NCI-H345 treated with DMSO at 0.1 percent for 48 hours (cell line): ENCODE measurements at regions not wholly inside any gene's neighbourhood (a gene's known extent, or its start where the extent isn't known, plus 50 kb on each side); places are given as distances from the start of the nearest gene placed in this dataset.

ENCODE experiments used
- DNase-seq: peaks from one replicate; lab custom pipeline; 2025; ENCODE audit not compliant: unreplicated experiment; lab: John Stamatoyannopoulos, UW

- DNase-seq: no peak
Observed at GRCh38 chr18:56038171-56039030, 450.4 kb upstream of the TCF4 start.

GRCh38 chr18:56036741-56037140 is 448.7 kb upstream of the TCF4 start:
- DNase-seq: no peak

GRCh38 chr18:56035546-56035945 is 447.6 kb upstream of the TCF4 start:
- DNase-seq: no peak

- DNase-seq: no peak
Observed at GRCh38 chr18:56034949-56035348, 447.0 kb upstream of the TCF4 start.

- DNase-seq: no peak
Observed at GRCh38 chr18:56030060-56030459, 442.1 kb upstream of the TCF4 start.

GRCh38 chr18:56028514-56028913 is 440.5 kb upstream of the TCF4 start:
- no peak for DNase-seq

GRCh38 chr18:56026509-56026908 is 438.5 kb upstream of the TCF4 start:
- DNase-seq: no peak

GRCh38 chr18:56021809-56022195 is 433.8 kb upstream of the TCF4 start:
- DNase-seq: no peak

- DNase-seq: no peak
Observed at GRCh38 chr18:56021136-56021808, 433.3 kb upstream of the TCF4 start.

GRCh38 chr18:56019908-56020307 is 431.9 kb upstream of the TCF4 start:
- no peak for DNase-seq

- DNase-seq: no peak
Observed at GRCh38 chr18:56019156-56019555, 431.2 kb upstream of the TCF4 start.

- no peak for DNase-seq
Observed at GRCh38 chr18:56009411-56009810, 421.4 kb upstream of the TCF4 start.

GRCh38 chr18:56003720-56004088 is 415.7 kb upstream of the TCF4 start:
- DNase-seq: no peak

GRCh38 chr18:56003009-56003719 is 415.2 kb upstream of the TCF4 start:
- no peak for DNase-seq

- no peak for DNase-seq
Observed at GRCh38 chr18:56001576-56001975, 413.6 kb upstream of the TCF4 start.

GRCh38 chr18:56000041-56000440 is 412.0 kb upstream of the TCF4 start:
- no peak for DNase-seq

GRCh38 chr18:55999641-56000040 is 411.6 kb upstream of the TCF4 start:
- no peak for DNase-seq

- no peak for DNase-seq
Observed at GRCh38 chr18:55998801-55999385, 410.9 kb upstream of the TCF4 start.

- DNase-seq: no peak
Observed at GRCh38 chr18:55998071-55998522, 410.1 kb upstream of the TCF4 start.

GRCh38 chr18:55997151-55997561 is 409.2 kb upstream of the TCF4 start:
- DNase-seq: no peak

GRCh38 chr18:55996717-55997116 is 408.7 kb upstream of the TCF4 start:
- no peak for DNase-seq
